Neural cell (in vitro differentiated cells): ENCODE measurements at regions not wholly inside any gene's neighbourhood (a gene's known extent, or its start where the extent isn't known, plus 50 kb on each side); places are given as distances from the start of the nearest gene placed in this dataset.

Source experiments
- MXI1 ChIP-seq: fragments of 450-650 bp; conservative IDR thresholded peaks from 2 replicates; pipeline ENCODE4 v1.6.1; 2014; ENCODE audit warnings: antibody characterized with exemption, mild to moderate bottlenecking; ENCODE audit not compliant: poor library complexity, severe bottlenecking
- POLR2AphosphoS5 ChIP-seq: IDR thresholded peaks from 2 replicates; pipeline ENCODE4 v1.6.1; 2012
- RAD21 ChIP-seq: fragments of 450-650 bp; conservative IDR thresholded peaks from 2 replicates; pipeline ENCODE4 v1.6.1; 2014; ENCODE audit warnings: antibody characterized with exemption, mild to moderate bottlenecking, moderate library complexity
- REST ChIP-seq: IDR thresholded peaks from 2 replicates; pipeline ENCODE4 v1.6.1; 2012; ENCODE audit warnings: borderline replicate concordance

- TF ChIP-seq POLR2AphosphoS5 (no peak), RAD21 (no peak), MXI1 (no peak), REST (no peak)
These were observed 228.5 kb upstream of the EXOC2 start for GRCh38 chr6:921400-921799.
